VCaP (cell line): ENCODE measurements at regions not wholly inside any gene's neighbourhood (a gene's known extent, or its start where the extent isn't known, plus 50 kb on each side); places are given as distances from the start of the nearest gene placed in this dataset.

Source experiments
- H3K27ac ChIP-seq: fragments of 450-650 bp; 2 replicates; pipeline ENCODE4 v1.5.1; 2017
- TF ChIP-seq, protein P1 (sequence below): fragments of 450-650 bp; conservative IDR thresholded peaks from 2 replicates; pipeline ENCODE4 v1.5.1; 2017; ENCODE audit warnings: mild to moderate bottlenecking, moderate library complexity

DNA sequence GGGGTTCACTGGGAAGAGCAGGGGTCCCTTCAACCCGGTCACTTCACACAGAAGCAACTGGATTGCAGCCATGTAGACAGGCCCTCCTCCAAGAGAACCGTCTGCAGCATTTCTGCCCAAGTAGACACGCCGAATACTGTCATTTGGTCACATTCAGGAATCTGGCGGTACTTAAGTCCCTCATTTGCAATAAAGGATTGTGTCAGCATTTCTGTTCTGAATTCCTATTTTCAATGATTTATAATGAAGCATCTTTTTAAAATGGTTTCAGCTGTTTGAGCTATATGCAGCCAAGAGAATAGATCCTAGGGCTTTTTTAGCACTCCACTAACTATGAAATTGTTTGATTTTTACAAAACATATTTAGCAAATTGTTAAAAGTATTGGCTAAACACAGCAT, 143.5 kb upstream of the SOX1 start:
- TF ChIP-seq, protein P1, sequence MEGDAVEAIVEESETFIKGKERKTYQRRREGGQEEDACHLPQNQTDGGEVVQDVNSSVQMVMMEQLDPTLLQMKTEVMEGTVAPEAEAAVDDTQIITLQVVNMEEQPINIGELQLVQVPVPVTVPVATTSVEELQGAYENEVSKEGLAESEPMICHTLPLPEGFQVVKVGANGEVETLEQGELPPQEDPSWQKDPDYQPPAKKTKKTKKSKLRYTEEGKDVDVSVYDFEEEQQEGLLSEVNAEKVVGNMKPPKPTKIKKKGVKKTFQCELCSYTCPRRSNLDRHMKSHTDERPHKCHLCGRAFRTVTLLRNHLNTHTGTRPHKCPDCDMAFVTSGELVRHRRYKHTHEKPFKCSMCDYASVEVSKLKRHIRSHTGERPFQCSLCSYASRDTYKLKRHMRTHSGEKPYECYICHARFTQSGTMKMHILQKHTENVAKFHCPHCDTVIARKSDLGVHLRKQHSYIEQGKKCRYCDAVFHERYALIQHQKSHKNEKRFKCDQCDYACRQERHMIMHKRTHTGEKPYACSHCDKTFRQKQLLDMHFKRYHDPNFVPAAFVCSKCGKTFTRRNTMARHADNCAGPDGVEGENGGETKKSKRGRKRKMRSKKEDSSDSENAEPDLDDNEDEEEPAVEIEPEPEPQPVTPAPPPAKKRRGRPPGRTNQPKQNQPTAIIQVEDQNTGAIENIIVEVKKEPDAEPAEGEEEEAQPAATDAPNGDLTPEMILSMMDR = no peak
- H3K27ac ChIP-seq = no peak overlapping the region

DNA sequence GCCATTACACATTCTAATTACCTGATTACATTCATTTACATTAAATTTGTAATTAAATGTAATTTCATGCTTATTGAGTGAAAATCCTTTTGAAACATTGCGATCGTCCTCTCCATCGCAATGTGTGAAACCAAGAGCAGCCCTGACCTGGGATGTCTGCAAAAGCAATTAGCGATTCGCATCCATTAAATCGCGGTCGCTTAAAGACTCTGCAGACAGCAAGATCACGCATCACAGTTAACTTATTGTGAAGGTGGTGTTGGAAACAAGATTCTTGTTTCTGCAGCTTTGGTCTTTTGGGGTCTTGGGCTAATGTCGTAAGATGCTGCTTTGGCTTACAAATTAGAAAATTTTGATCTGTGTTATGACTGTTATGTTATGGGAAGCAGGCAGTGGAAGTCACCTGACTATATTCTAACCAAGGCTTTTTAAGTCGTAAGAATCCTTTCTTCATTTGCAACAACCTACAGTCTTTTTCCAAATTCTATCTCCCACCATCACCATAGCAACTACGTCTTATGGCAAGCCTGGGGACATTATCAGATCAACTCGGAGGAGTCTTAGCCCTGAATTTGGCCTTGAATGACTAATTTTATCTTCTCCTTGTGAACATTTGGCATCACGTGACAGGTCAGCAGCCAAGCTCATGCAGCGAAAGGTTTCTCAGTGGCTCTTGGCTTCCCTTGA, 142.8 kb upstream of the SOX1 start:
- TF ChIP-seq, protein P1 = no peak
- no peak overlapping the region for H3K27ac ChIP-seq

DNA sequence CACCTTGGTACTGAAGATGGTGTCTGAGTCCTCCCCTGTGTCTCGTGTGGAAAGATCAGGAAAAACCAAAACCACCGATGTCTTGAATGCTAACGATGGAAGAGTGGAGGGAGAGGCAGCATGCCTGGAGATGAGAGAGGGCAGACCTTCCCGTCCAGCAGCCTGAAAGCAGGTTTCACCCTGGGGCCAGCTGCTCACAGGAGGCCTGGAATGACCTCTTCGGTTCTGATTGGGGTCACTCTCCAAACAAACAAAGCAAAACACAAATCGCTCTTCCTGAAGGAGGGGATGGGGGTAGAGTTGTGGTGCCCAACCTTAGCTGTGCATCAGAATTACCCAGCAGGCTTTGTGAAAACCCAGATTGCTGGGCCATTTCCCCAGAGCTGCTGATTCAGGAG, 142.3 kb upstream of the SOX1 start:
- TF ChIP-seq, protein P1 = no peak
- no peak overlapping the region for H3K27ac ChIP-seq

DNA sequence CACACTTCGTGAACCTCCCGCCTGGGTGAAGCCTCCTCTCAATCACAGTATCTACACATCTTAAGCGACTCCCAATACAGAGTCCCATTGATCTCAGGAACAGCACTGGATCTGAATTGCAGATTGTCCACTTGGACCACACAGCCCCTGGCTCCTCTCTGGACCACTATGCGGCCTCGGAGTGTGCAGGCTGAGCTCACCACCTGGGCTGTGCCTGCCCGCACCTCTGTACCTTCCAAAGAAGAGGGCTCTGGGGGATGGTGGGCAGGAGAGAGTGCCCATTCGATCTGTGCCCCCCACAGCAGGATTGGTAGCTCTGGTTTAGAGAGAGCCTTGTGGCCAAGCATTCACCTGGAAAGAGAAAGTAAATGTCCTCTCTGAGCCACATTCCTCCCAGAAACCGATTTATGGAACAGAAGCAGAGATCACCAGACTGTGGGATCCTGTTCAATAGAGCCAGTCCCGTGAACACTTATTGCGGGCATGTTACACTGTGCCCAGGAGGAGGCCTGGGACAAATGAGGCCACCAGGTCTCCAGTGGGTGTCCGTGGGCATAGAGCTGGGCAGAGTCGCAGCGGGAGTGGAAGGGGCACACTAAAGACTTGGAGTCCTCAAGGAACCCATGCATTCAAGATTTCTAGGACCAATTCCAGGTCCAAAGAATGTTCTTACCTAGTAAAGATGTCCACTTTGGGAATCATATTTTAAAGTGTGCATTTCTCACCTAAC, 141.6 kb upstream of the SOX1 start:
- H3K27ac ChIP-seq = no peak overlapping the region
- TF ChIP-seq, protein P1 = no peak

DNA sequence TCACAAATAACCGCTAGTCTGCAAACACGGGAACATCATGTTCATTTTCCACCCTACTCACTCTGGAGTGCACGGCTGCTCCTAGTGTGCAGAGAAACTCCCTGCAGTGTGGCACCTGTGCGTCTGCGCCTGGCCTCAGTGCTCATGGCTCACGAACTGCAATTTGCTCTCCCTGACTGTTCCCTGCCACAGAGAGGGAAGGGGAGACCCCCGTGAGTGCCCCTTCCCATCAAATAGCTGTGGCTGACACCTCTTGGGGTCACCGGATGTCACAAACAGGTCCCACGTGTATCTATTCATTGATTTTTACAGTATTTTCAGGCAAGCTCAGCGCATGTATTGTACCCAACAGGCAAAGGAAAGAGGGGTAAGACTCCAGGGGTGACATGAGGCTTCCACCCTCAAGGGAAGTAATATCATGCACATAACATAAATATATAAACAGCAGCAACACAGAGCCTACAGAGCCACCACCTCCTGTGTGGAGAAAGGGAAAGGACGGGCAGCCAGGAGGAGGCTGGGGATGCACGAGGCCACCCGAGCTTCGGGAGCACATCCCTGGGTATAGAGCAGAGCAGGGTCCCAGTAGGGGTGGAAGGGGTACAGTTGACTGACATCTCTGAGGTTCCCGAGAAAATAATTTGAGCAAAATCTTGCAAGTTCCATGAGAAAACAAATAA, 140.3 kb upstream of the SOX1 start:
- no peak overlapping the region for H3K27ac ChIP-seq
- TF ChIP-seq, protein P1 = no peak

DNA sequence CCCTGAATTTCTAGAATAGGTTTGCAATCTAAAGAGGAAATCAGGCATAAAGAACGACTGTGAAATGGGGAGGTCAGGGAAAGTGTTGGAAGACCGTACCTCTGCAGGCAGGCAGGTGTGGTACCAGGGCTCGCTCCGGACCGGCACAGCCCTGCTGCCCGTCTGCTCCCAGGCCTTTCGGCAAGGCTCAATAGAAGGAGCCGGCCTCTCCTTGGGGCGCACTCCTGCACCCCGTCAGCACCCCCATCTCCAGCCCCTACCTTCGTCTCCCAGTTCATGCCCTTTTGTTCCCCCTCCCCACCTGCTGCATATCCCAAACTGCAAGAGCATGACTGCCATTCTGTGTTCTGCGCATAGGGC, 139.8 kb upstream of the SOX1 start:
- TF ChIP-seq, protein P1 = no peak
- no peak overlapping the region for H3K27ac ChIP-seq

DNA sequence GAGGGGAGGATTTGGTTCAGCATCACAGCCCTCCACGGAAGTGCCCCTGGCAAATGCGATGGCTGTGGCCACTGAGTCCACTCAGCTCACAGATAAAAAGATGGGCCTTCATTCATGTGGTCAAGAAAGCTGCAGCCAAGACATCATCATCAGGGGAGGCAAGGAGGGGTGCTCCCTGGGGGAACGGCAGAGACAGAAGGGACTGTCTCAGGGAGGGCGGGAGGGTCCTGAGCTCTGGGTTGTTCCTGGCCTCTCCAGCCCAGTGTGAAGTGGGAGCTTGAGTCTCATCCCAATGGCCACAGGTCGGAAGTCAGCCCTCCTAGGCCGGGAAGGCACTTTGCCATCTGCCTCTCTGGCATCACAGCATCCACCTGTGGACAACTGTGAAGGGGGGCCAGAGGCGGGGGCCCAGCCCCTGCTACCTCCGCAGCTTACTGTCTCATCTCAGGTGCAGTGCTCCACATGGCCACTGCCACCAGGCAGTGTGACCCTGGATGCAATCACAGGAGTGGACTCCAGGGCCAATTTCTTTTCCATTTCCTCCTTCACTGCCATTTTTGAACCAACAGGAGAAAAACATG, 137.8 kb upstream of the SOX1 start:
- H3K27ac ChIP-seq = peak overlapping the region; percentile 63
- TF ChIP-seq, protein P1 = peak; percentile 36
